T-helper 2 cell treated with Interferon-gamma antibody and Interleukin-4, amounts not matched to agents 5 μg/mL and 100 μg/mL, for 36 hours (primary cell): ENCODE measurements at regions not wholly inside any gene's neighbourhood (a gene's known extent, or its start where the extent isn't known, plus 50 kb on each side); places are given as distances from the start of the nearest gene placed in this dataset.

ENCODE experiments used
- DNase-seq: peaks from one replicate; pipeline ENCODE4 v3.0.0; 2021; ENCODE audit warnings: low spot score
- H3K27ac Mint-ChIP-seq: one replicate; pipeline ENCODE4 v1.8.0; 2021; ENCODE audit warnings: mild to moderate bottlenecking, mixed read lengths
- H3K27me3 Mint-ChIP-seq: one replicate; pipeline ENCODE4 v1.8.0; 2021; ENCODE audit warnings: low read depth, mixed read lengths
- H3K36me3 Mint-ChIP-seq: one replicate; pipeline ENCODE4 v1.8.0; 2021; ENCODE audit warnings: low read depth, mixed read lengths
- H3K4me1 Mint-ChIP-seq: one replicate; pipeline ENCODE4 v1.8.0; 2021; ENCODE audit warnings: low read depth, mixed read lengths
- H3K4me3 Mint-ChIP-seq: one replicate; pipeline ENCODE4 v1.8.0; 2022; ENCODE audit warnings: mild to moderate bottlenecking, moderate library complexity, mixed read lengths
- H3K9me3 Mint-ChIP-seq: one replicate; pipeline ENCODE4 v1.8.0; 2021; ENCODE audit warnings: mixed read lengths

DNA sequence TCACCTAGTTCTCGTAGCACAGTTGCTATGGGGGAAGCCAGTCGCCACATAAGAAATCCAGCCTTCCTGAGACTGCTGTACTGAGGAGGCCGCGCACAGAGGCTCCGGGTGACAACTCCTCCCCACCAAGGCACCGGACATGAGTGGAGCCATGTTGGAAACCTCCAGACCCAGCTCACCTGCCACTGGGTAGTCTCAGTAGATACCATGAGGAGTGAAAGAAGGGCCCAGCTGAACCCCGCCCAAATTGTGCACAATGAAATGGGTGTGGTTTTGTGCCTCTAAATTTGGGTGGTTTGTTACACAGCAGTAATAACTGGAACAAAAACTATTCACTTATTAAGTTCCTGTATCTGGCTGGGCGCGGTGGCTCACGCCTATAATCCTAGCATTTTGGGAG lies 198.7 kb downstream of the BCOR start:
- Mint-ChIP-seq H3K9me3 (no peaks in the 10 kb centered on the region), H3K36me3 (no peaks in the 10 kb centered on the region), H3K27me3 (no peaks in the 10 kb centered on the region), H3K27ac (no peak overlapping the region), H3K4me3 (no peak overlapping the region), H3K4me1 (peaks cover 5% of the 10 kb centered on the region)
- no peak for DNase-seq

DNA sequence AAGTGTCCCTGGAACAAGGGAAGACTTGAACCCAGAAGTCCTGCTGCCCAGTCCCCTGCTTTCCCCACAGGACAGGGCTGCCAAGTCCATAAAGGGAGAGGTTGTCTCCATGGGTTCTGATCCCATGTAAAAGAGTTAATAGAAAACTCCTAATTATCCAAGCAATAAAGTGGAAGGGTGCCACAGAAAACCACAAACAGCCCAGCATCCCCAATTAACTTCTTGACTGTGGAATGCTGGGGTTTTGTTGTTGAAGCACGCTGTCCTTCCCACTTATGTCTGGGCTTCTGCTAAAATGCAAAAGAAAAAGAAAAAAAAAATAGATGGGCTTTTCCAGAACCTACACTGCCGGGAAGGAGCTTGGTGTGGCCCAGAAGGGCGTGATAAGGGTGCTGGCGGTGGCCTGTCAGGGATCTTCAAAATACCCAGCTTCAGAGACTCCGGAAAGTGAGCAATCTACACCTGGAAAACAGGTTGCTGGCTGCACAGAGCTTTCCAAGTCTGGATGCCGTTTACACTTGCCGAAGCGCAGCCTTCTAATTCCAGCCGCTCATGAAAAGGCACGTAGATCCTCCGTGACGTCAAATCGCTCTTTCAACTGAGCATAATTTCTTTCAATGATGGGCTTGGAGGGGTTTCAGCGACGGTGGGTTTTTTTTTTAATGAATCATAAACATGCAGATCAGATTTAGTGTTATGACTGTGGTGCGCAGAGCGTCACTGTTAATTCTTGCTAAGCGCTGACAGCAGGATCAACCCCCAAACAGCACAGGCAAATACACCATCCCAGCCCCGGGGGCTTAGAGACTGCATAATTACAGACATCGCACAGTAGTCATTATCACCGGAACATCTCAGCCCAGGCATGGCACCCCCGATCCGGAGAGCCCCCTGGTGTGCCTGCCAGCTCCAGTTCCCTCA lies 197.6 kb downstream of the BCOR start:
- Mint-ChIP-seq H3K9me3 (no peaks in the 10 kb centered on the region), H3K27ac (no peak overlapping the region), H3K4me1 (peaks cover 5% of the 10 kb centered on the region), H3K4me3 (no peak overlapping the region), H3K36me3 (no peaks in the 10 kb centered on the region), H3K27me3 (no peaks in the 10 kb centered on the region)
- no peak for DNase-seq

DNA sequence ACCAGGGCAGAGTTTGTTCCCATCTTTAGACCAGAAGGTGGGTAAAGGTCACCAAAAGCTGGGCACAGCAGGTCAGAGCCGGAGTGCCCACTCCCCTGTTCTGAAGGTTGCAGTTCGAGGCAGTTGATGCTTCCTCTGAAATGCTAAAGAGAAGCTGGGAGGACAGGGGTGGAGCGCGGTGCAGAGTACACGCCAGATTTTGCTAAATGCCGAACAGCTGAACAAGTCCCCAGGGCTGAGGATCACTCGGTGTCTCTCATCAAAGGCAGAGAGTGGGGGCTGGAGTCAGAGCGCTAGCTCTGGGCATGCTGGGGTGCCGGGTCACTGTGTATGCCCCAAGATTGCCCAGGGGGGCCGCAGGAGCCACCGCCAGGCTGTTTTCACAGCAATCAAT lies 197.0 kb downstream of the BCOR start:
- DNase-seq = no peak

DNA sequence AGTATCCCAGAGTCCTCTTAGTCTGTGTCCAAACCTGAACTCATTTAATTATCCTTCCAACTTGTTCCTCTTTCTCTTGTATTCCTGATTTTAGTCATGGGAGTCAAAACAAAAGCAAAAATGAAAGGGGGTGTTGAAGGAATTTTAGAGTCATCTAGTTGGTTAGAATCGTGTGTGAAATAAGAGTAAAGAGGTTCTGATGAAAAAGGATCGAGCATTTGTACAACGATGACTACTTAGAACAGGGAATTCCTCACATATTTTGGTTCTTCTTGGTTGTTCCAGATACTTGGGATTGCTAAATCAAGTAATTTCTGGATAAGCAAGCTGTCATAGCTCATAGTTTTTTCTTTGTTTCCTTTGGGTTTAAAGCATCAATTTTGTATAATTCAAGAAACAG lies 194.4 kb downstream of the BCOR start:
- no peaks in the 10 kb centered on the region for H3K27me3 Mint-ChIP-seq
- no peak overlapping the region for H3K4me3 Mint-ChIP-seq
- H3K4me1 Mint-ChIP-seq = peaks cover 5% of the 10 kb centered on the region
- DNase-seq = no peak
- H3K9me3 Mint-ChIP-seq = no peaks in the 10 kb centered on the region
- H3K36me3 Mint-ChIP-seq = no peaks in the 10 kb centered on the region
- no peak overlapping the region for H3K27ac Mint-ChIP-seq

More for the DNA sequence above, 197.0 kb downstream of the BCOR start:
- Mint-ChIP-seq H3K9me3 (no peaks in the 10 kb centered on the region), H3K27ac (no peak overlapping the region), H3K27me3 (no peaks in the 10 kb centered on the region), H3K4me1 (peaks cover 5% of the 10 kb centered on the region), H3K36me3 (no peaks in the 10 kb centered on the region), H3K4me3 (no peak overlapping the region)

DNA sequence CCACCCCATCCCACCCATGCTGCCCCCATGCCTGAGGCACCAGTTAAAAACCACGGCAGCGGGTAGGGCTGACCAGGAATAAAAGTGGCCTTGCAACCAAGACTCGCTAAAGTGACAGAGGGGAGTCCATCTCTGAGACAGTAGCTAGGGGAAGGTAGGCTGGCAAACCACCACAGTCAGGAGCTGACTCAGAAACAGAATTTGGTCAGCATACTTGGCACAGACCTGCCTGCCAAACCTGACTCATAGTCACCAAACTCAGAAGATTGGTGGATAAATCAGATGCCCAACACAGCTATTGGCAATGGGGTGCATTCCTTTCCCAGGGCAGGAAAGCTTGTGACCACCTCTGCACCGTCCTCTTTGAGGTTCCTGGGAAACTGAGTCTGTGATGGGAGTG lies 193.8 kb downstream of the BCOR start:
- H3K4me3 Mint-ChIP-seq = no peak overlapping the region
- no peaks in the 10 kb centered on the region for H3K27me3 Mint-ChIP-seq
- H3K27ac Mint-ChIP-seq = no peak overlapping the region
- DNase-seq = peak; percentile 10
- H3K36me3 Mint-ChIP-seq = no peaks in the 10 kb centered on the region
- H3K9me3 Mint-ChIP-seq = no peaks in the 10 kb centered on the region
- peaks cover 5% of the 10 kb centered on the region for H3K4me1 Mint-ChIP-seq

DNA sequence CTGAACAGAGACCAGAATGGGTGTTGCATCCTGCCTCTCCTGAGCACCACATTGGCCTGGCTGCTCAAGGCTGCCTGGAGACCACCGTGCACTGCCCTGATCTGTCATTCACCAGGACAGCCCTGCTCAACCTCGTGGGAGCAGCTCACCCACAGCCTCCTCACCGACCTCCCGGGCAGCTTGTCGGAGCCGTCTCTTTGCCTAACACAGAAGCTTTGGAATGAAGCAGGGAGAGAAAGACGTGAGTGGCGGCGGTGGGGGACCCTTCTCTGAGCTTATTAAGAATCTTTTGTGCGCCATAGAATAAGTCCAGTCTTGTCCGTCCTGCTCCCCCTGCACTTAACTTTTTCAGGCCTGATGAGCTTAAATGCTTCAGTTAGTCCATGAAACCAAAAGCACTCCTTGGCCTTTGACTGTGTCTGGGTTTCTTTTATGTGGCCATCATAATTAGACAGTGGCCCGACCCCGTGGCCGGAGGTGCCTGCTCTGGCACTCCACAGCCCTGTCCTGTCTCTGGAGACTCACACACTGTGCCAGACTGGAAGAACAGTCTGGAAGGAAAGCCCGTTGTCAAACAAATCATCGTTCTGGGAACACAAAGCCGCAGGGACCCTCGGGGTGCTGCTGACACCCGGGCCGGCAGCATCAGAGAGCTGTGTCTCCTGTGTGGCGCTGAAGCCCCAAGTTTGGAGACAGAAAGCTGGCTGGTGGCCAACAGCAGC lies 192.8 kb downstream of the BCOR start:
- no peaks in the 10 kb centered on the region for H3K36me3 Mint-ChIP-seq
- no peak for DNase-seq
- no peak overlapping the region for H3K4me3 Mint-ChIP-seq
- H3K4me1 Mint-ChIP-seq = peaks cover 5% of the 10 kb centered on the region
- H3K27ac Mint-ChIP-seq = no peak overlapping the region
- no peaks in the 10 kb centered on the region for H3K27me3 Mint-ChIP-seq
- no peaks in the 10 kb centered on the region for H3K9me3 Mint-ChIP-seq

DNA sequence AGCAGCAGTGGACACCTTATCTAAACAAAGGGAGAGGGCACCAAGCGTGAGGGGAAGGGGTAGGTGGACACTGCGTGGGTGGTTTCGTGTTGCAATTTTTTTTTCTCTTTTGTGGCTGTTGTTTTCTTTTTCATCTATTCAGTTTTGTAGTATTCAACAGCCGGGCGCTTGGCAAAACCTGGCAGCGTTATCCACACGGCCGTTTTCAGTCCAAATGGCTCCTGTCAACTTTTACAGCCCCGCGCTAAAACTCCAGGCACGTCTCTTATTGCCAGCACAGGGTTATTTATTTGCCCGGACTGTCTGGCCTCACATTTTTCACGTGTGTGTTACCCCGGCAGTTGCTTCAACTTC lies 192.2 kb downstream of the BCOR start:
- no peaks in the 10 kb centered on the region for H3K9me3 Mint-ChIP-seq
- H3K4me3 Mint-ChIP-seq = no peak overlapping the region
- H3K36me3 Mint-ChIP-seq = no peaks in the 10 kb centered on the region
- H3K27me3 Mint-ChIP-seq = no peaks in the 10 kb centered on the region
- DNase-seq = no peak
- peaks cover 5% of the 10 kb centered on the region for H3K4me1 Mint-ChIP-seq
- H3K27ac Mint-ChIP-seq = no peak overlapping the region

DNA sequence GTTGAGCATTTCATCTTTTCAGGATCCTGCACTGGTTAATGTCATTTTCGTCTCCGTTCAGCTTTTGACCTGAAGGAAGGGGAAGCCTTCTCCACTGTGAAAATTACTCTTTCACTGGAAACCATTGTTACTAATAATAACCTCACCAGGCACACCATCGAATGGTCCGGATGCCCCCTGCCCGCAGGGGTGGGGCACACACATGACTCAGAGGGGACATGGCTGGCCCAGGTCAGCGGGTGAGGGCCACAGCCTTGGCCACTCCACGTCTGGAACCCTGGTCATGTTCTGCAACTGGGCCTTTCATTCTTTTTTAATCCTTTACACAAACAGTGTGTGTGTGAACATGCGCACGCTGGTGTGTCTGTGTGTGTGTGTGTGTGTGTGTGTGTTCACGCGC lies 191.8 kb downstream of the BCOR start:
- H3K4me3 Mint-ChIP-seq = no peak overlapping the region
- no peak overlapping the region for H3K27ac Mint-ChIP-seq
- H3K4me1 Mint-ChIP-seq = peaks cover 5% of the 10 kb centered on the region
- no peaks in the 10 kb centered on the region for H3K9me3 Mint-ChIP-seq
- no peaks in the 10 kb centered on the region for H3K27me3 Mint-ChIP-seq
- H3K36me3 Mint-ChIP-seq = no peaks in the 10 kb centered on the region
- DNase-seq = no peak

DNA sequence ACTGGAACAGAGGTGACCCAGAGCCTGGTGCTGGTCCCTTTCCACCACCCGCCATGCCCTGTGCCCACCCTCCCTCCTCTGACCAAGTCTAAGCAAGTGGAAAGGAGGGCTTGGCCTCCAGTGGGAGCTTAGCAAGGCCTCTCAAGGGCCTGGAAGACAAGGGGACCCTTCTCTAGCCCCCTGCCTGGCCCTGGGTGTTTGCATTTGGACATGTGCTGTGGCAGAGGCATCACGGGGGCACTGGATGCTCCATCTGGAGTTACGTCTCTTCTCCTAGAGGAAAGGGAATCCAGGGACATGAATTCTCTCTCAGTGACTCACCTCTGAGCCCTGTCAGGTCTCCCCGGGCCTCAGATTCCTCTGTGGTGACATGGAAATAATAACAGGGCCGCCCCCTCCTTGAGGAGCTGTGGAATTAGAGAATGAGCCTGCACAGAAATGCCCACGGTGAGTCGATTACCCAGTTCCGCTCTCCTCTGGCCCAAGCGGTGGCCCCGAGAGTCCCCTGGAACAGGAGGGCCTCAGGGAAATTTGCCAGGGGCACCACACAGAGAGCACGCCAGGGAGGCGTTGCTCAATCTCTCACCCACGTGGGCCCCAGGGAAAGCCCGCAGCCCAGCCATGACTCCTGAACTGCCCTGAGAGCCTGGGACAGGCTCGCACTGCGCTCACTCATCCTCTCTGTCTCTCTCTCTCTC lies 189.6 kb downstream of the BCOR start:
- no peak for DNase-seq
- Mint-ChIP-seq H3K9me3 (no peaks in the 10 kb centered on the region), H3K4me3 (no peak overlapping the region), H3K36me3 (no peaks in the 10 kb centered on the region), H3K27ac (no peak overlapping the region), H3K4me1 (peaks cover 3% of the 10 kb centered on the region), H3K27me3 (no peaks in the 10 kb centered on the region)

DNA sequence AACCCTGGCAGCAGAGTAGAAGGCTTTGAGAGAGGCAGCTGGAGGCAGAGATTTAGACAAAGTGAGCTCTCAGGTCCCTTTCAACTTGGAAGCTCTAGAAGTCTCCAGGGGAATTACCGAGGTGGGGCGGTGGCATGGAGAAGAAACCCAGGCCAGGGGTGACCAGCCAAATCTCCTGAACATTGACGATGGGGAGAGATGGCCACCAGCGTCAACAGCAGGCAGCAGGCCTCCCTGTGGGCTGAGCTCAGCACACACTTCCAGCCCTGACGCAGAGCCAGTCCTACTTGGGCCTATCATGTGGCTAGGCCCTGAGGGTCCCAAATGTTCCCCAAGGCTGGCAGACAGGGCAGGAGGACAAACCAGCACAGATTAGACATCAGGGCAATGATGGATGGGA lies 187.8 kb downstream of the BCOR start:
- no peaks in the 10 kb centered on the region for H3K4me1 Mint-ChIP-seq
- no peaks in the 10 kb centered on the region for H3K9me3 Mint-ChIP-seq
- no peak overlapping the region for H3K4me3 Mint-ChIP-seq
- H3K27ac Mint-ChIP-seq = no peak overlapping the region
- H3K27me3 Mint-ChIP-seq = no peaks in the 10 kb centered on the region
- no peak for DNase-seq
- H3K36me3 Mint-ChIP-seq = no peaks in the 10 kb centered on the region

DNA sequence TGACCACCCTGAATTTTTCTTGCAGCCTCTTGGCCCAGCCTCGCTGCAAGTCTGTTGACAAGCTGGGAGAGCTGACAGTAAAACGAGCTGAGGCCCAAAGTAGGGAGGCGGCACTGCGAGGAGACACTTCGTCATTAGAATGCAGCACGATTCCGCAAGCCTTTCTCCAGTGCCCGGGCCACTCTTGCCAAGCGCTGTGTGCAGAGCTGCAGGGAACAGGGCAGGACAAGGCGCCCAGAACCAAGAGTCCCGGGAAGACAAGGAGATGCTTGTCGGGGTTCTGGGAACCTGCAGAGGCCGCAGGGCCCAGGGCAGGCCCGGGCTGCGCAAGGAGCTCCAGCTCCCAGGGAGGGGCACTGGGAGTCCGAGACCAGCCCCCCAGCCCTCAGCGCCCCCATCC lies 187.1 kb downstream of the BCOR start:
- DNase-seq = no peak
- Mint-ChIP-seq H3K27me3 (no peaks in the 10 kb centered on the region), H3K27ac (no peak overlapping the region), H3K9me3 (no peaks in the 10 kb centered on the region), H3K4me1 (no peaks in the 10 kb centered on the region), H3K4me3 (no peak overlapping the region), H3K36me3 (no peaks in the 10 kb centered on the region)

DNA sequence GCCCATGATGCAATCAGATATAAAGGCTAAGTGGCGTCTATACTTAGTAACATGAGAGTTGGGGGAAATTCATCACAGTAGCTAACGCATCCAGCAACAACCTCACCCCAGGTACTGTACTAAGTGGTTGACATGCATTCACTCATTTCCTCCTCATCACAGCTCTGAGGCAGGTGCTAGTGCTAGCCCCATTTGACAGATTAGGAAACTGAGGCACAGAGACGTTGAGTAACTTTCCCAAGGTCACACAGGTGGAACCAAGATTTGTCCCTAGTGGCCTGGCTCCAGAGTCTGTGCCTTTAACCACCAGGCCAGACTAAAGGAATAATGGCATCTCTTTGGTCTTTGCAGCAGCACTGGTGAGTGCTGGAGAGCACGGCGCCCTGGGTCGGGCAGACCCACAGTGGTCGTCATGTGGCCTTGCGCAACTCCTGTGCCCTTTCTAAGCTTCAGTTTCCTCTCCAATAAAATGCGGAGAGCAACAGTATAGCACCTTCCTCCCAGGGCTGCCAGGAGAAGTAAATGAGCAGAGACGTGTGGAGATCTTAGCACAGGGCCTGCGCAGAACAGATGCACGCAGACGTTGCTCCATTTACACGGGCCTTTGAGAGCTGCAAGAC lies 186.4 kb downstream of the BCOR start:
- DNase-seq = no peak
- Mint-ChIP-seq H3K27ac (no peak overlapping the region), H3K4me1 (no peaks in the 10 kb centered on the region), H3K36me3 (no peaks in the 10 kb centered on the region), H3K9me3 (no peaks in the 10 kb centered on the region), H3K27me3 (no peaks in the 10 kb centered on the region), H3K4me3 (no peak overlapping the region)

DNA sequence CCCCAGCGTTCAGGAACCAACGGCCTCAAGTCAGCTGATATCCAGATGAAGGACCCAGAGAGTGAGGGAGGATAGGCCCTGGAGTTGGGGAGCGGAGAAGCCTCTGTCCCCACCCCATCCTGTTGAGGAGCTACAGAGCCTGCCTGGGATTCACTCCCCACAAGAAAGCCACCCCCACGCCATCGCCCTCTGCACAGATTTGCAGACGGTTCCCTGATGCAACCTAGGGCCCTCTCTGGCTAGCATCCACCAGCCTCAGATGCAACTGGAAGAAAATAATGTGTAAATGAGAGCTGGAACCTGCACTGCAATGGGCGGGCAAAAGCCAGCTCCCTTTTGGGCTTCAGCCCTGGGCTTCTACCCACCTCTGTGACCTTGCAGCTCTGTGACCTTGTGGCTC lies 185.6 kb downstream of the BCOR start:
- Mint-ChIP-seq H3K4me3 (no peak overlapping the region), H3K27me3 (no peaks in the 10 kb centered on the region), H3K27ac (no peak overlapping the region), H3K36me3 (no peaks in the 10 kb centered on the region), H3K4me1 (no peaks in the 10 kb centered on the region), H3K9me3 (no peaks in the 10 kb centered on the region)
- no peak for DNase-seq

DNA sequence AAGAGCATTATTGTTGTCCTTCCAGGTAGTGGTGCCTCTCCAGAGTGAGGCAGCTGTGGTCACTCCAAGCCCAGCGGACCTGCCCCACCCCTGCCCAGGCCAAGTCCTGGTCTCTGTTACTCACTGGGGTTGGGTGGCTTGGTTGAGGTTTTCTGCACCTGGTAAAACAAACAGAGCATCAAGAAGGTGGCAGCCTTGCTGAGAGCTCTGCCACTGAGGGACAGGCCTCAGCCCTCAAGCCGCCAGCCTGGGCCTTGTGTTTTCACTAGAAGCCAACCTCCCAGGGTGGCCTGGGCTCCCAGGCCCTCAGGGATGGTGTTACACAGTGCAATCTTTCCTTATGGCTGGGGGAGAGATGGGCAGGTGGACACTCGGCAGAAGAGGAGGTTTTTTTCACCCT lies 182.7 kb downstream of the BCOR start:
- no peak for DNase-seq
- H3K27ac Mint-ChIP-seq = no peak overlapping the region
- H3K4me3 Mint-ChIP-seq = no peak overlapping the region
- H3K36me3 Mint-ChIP-seq = no peaks in the 10 kb centered on the region
- no peaks in the 10 kb centered on the region for H3K9me3 Mint-ChIP-seq
- no peaks in the 10 kb centered on the region for H3K4me1 Mint-ChIP-seq
- H3K27me3 Mint-ChIP-seq = no peaks in the 10 kb centered on the region
